Osteoblast (primary cell): ENCODE measurements at regions not wholly inside any gene's neighbourhood (a gene's known extent, or its start where the extent isn't known, plus 50 kb on each side); places are given as distances from the start of the nearest gene placed in this dataset.
A peak's percentile ranks its signal among the peaks of the same experiment; 100 is the strongest.

Experiments used
- DNase-seq: peaks from one replicate; pipeline ENCODE4 v3.0.0; 2011; ENCODE audit warnings: low spot score, mixed read lengths; ENCODE audit not compliant: insufficient read length; ENCODE audit errors: missing footprints
- H2AFZ ChIP-seq: 2 replicates; pipeline ENCODE4 v1.6.0; 2011; ENCODE audit warnings: mild to moderate bottlenecking, low read length
- H3K27ac ChIP-seq: 2 replicates; pipeline ENCODE4 v1.5.1; 2011; ENCODE audit warnings: mild to moderate bottlenecking, low read depth, low read length, moderate library complexity
- H3K27me3 ChIP-seq: 2 replicates; pipeline ENCODE4 v1.6.0; 2012; ENCODE audit warnings: mild to moderate bottlenecking, control low read depth, inconsistent platforms, low read length, moderate library complexity; ENCODE audit not compliant: insufficient read depth
- H3K36me3 ChIP-seq: 2 replicates; pipeline ENCODE4 v1.5.1; 2011; ENCODE audit warnings: mild to moderate bottlenecking, low read length, control low read depth, moderate library complexity; ENCODE audit not compliant: insufficient read depth
- H3K4me1 ChIP-seq: 2 replicates; pipeline ENCODE4 v1.5.1; 2011; ENCODE audit warnings: mild to moderate bottlenecking, low read length, control low read depth, moderate library complexity; ENCODE audit not compliant: insufficient read depth
- H3K4me2 ChIP-seq: 2 replicates; pipeline ENCODE4 v1.6.0; 2011; ENCODE audit warnings: mild to moderate bottlenecking, low read length; ENCODE audit not compliant: insufficient read depth
- H3K4me3 ChIP-seq: fragments of 200-600 bp; sonication (generic); 3 replicates; pipeline ENCODE4 v1.5.1; 2012; ENCODE audit warnings: mild to moderate bottlenecking, low read length, inconsistent platforms; ENCODE audit not compliant: insufficient read depth
- H3K79me2 ChIP-seq: 2 replicates; pipeline ENCODE4 v1.6.0; 2012; ENCODE audit warnings: mild to moderate bottlenecking, low read length, control low read depth, inconsistent platforms; ENCODE audit not compliant: insufficient read depth
- H3K9me3 ChIP-seq: 2 replicates; pipeline ENCODE4 v1.5.1; 2011; ENCODE audit warnings: low read depth, low read length, control low read depth
- H4K20me1 ChIP-seq: 2 replicates; pipeline ENCODE4 v1.6.0; 2012; ENCODE audit warnings: mild to moderate bottlenecking, low read length, control low read depth; ENCODE audit not compliant: insufficient read depth
- CTCF ChIP-seq: IDR thresholded peaks from 2 replicates; pipeline ENCODE4 v1.5.1; 2011; ENCODE audit warnings: mild to moderate bottlenecking, low read depth, low read length, moderate library complexity; ENCODE audit errors: extremely low read depth

GRCh38 chr1:14110040-14110439, 410.1 kb downstream of the PRDM2 start:
- Histone ChIP-seq H4K20me1 (no peaks in the 10 kb centered on the region), H3K4me2 (no peak overlapping the region), H3K4me3 (no peak overlapping the region), H3K27me3 (peaks cover 12% of the 10 kb centered on the region), H2AFZ (no peak overlapping the region), H3K27ac (no peak overlapping the region), H3K9me3 (no peaks in the 10 kb centered on the region), H3K36me3 (no peaks in the 10 kb centered on the region), H3K4me1 (peaks cover 6% of the 10 kb centered on the region), H3K79me2 (no peaks in the 10 kb centered on the region)
- DNase-seq, result no peak
- TF ChIP-seq CTCF, result no peak

GRCh38 chr1:14111121-14111520, 411.1 kb downstream of the PRDM2 start:
- Histone ChIP-seq H4K20me1 (no peaks in the 10 kb centered on the region), H3K36me3 (no peaks in the 10 kb centered on the region), H3K27ac (no peak overlapping the region), H3K79me2 (no peaks in the 10 kb centered on the region), H3K27me3 (peaks cover 4% of the 10 kb centered on the region), H3K4me2 (no peak overlapping the region), H3K4me1 (peaks cover 6% of the 10 kb centered on the region), H3K9me3 (no peaks in the 10 kb centered on the region), H2AFZ (no peak overlapping the region), H3K4me3 (no peak overlapping the region)
- no peak for TF ChIP-seq CTCF
- no peak for DNase-seq

GRCh38 chr1:14112613-14113012, 412.6 kb downstream of the PRDM2 start:
- Histone ChIP-seq H3K4me3 (no peak overlapping the region), H3K36me3 (no peaks in the 10 kb centered on the region), H3K4me1 (peaks cover 6% of the 10 kb centered on the region), H4K20me1 (no peaks in the 10 kb centered on the region), H3K27ac (no peak overlapping the region), H3K9me3 (no peaks in the 10 kb centered on the region), H3K4me2 (no peak overlapping the region), H3K27me3 (no peaks in the 10 kb centered on the region), H2AFZ (no peak overlapping the region), H3K79me2 (no peaks in the 10 kb centered on the region)
- no peak for TF ChIP-seq CTCF
- no peak for DNase-seq

- Histone ChIP-seq H3K27ac (no peak overlapping the region), H3K9me3 (no peaks in the 10 kb centered on the region), H3K4me2 (no peak overlapping the region), H3K79me2 (no peaks in the 10 kb centered on the region), H3K4me1 (peaks cover 6% of the 10 kb centered on the region), H3K36me3 (no peaks in the 10 kb centered on the region), H3K4me3 (no peak overlapping the region), H2AFZ (peak overlapping the region; percentile 20), H4K20me1 (no peaks in the 10 kb centered on the region), H3K27me3 (no peaks in the 10 kb centered on the region)
- no peak for TF ChIP-seq CTCF
- no peak for DNase-seq
These were observed 413.3 kb downstream of the PRDM2 start for GRCh38 chr1:14113271-14113670.
